Stimulated activated CD4-positive, alpha-beta T cell treated with anti-CD3 and anti-CD28 coated beads, TNF-alpha, amount 100 ng/mL, for 48 hours (primary cell): ENCODE measurements at regions not wholly inside any gene's neighbourhood (a gene's known extent, or its start where the extent isn't known, plus 50 kb on each side); places are given as distances from the start of the nearest gene placed in this dataset.

Experiments
- DNase-seq, 3 donors: peaks; one replicate each; pipeline ENCODE4 v3.0.0-alpha.2; 2020; ENCODE audit warnings: low read depth in 3 of 3

DNA sequence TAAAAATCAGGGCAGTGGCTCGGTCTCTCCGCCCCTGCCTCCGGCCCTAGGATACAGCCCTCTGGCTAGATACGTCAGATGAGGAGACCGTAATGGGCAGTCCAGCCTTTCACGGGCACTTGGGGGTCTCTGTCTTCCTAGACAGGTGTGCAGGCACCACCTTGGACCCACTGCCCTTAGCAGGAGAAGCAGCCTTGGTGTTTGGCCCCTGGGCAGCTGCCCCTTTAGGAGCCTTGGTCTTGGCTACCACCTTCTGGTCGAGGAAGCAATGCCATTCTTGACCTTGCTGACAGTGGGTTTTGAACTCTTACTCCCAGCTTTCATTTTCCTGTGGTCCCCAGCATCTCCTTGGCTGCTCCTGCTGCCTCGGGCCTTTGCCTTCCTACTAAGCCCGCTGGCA is 149.7 kb upstream of the FRMD4B start:
- no peak for DNase-seq

DNA sequence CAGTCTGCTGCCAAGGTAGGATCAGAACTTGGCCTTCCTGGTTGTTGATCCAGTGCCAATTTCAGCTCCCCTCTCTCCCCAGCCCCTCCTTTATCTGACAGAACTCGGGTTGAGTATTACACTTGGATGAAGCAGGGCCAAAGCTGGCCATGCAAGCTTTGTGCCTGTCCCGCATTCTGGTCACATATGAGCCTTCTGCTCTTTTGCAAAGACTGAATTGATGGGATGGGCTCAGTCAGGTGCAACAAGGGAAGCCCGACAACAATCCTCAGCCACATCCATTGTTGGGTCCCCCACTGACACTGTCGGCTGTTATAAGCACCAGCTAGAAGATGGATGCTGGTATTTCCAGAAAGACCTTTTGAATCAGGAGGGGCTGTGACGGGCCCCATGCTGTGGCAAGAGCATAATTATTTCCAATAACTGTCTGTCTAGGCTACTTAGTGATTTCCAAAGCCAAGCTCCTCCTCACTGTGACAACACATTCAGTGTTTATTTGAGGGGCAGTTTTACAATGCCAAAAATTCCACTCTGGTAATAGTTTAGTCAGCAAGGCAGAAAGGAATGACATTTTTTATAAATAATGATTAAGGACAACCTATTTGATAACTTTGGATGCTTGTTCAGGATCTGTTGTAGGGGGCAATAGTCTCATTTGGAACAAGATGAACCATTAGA is 146.8 kb upstream of the FRMD4B start:
- no peak for DNase-seq

DNA sequence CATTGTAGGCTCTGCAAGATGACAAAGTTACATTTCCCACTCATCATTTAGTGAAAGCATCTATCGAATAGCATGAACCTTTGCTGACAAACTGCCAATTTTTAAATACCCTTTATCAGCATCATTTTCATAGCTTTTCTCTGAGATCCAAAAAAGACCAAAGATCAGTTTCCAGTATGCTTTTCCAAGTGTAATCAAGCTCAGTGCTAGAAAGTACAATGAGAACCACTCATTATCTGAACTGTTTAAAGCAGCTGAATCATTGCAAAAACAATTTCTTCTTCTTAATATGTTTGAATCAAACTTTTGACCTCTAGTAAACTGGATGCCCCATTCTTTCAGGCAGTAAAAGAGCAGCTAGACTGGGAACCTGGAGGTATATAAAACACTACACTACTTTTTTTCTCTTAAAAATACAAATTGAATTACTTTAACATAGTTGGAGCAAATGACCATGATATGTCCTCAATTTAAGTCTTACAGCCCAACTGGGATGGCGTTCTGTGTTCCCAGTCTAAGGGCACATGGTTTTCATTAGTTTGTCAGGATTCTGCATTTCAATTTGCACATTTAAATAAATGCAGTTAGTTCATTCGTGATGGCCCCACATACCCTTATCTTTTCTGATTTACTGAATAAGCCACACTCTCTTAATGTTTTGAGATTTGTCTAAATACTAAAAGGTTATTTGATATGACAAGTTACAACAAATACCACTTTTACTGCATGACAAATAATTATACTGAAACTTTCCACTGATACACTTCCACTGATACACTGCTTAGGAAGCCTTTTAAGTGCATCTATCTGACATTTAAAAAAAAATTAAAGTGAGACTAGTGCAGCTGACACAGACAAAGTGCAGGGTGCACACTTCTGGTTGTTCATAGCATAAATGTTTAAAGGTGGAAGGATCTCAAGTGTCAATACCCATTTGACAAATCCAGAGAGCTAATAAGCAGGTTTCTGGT is 146.0 kb upstream of the FRMD4B start:
- DNase-seq: no peak

DNA sequence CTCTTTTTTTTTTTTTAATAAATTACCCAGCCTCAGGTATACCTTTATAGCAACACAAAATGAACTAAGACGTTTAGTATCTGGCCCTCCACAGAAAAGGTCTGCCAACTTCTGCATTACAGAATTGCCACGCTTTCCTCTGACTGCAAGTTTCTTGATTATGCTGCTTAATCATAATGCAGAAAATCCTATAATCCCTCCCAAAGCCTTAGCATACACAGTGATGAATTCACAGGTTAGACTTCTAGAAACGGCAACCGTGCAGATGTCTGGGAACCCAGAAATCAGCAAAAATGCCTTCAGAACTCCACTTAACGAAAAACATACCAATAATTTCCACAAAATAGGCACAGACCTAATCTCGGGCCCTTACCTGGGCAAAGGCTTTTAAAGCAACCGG is 144.7 kb upstream of the FRMD4B start:
- no peak for DNase-seq

DNA sequence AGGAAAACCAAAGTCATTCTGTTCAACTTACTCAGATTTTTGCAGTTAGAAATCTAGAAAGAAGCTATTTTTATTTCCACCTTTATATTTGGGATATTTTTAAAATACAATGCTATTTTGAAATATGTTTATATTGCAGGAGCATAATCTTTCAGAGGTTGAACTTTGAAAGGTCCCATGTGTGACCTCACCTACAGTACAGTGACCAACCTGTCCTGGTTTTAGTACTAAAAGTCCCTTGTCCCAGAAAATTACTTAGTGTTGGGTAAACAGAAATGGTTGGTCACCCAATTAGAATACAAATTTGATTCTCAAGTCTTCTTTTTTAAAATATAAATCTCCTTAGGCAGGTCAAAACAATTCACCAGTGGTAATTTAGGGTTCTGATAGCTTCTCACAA is 141.6 kb upstream of the FRMD4B start:
- DNase-seq: no peak

DNA sequence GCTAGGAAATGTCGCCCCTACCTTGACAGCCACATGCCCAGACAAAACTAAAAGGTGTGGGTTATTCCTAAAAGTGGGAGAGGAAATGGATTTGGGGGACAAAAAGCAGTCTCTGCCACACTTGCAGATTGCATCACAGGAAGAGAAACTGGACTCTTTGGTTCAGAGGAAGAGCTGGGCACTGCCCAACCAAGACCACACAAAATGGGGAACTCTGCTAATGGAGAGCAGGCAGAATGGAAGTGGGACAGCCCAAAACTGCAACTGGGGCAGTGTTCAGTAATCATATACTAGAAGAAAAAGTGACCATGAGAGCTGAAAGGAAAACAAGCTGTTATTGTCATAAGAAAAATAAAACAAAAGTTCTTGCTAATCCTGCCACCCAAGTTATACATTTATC is 138.9 kb upstream of the FRMD4B start:
- DNase-seq: no peak

DNA sequence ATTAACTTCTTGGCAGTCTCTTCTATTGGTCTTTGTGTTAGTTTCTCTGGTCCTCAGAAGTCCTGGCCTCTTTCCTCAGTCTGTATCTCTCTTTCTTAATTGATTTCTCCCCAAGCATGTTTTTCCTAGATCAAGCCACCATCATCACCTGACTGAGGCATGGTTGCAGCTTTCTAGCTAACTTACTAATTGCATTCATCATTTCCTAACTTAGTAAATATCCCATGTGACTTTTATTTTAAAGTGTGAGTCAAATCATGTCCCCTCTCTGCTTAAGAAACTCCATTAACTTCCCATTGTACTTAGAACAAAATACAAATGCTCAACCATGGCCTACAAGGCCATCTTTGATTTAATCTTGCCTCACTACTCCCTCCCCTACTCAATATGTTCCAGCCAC is 135.4 kb upstream of the FRMD4B start:
- DNase-seq: no peak

DNA sequence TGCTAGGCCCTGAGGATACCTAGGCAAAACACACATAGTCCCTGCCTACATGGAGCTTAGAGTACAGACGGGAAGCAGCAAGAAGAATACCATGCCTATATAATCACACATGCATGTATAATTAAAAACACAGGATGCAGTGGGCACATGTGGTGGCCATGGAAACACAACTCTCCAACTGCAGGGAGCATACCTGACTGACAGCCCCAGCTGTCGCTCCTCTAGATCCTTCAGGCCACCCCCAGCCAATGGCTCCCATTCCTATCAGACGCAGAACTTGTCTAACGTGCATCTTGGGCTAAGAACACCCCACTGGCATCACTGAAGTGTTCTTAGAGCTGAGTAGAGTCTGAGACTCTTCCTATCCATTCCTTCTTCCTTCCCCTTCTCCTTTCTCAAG is 125.5 kb upstream of the FRMD4B start:
- no peak for DNase-seq

DNA sequence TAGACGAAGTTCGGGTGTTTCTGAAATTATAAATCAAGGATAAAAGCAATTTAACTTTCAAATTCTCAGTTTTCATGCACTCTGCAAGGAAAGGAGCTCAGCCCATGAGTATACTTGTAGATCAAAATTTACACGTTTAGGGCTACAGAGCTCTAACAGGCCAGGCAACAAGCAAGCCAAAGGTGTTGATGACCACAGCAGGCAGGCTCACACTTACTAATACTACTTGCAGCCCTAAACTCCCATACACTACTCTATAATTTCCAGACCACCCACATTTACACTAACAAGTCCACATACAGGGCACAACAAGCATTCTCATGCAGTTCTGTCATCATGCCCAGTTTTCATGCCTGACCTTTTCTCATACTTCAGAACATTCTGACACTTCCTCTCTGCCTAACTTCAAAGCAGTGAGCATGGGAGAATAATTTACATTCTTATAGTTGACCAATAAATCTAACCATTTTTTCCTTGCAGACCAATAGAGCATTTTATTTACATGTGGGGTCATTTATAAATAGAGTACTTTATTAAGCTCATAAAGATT is 124.7 kb upstream of the FRMD4B start:
- no peak for DNase-seq

DNA sequence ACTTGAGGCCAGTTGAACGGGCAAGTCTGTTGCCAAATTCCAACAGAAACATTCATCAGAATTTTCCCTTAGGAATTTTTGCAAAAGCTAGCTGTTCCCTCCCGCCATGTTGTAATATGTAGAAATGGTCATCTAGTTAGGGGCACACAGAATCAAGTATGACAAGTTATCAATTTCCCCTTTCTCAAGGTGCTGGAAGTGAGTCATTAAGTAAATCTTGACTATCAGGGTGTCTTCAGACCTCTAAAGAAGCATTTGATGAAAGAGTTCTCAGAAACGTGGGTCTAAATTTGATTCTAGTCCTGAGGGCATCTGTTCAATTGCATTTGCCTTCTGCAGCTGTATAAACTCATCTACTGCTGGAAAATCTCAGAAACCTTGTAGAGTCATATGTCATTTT is 123.4 kb upstream of the FRMD4B start:
- no peak for DNase-seq

DNA sequence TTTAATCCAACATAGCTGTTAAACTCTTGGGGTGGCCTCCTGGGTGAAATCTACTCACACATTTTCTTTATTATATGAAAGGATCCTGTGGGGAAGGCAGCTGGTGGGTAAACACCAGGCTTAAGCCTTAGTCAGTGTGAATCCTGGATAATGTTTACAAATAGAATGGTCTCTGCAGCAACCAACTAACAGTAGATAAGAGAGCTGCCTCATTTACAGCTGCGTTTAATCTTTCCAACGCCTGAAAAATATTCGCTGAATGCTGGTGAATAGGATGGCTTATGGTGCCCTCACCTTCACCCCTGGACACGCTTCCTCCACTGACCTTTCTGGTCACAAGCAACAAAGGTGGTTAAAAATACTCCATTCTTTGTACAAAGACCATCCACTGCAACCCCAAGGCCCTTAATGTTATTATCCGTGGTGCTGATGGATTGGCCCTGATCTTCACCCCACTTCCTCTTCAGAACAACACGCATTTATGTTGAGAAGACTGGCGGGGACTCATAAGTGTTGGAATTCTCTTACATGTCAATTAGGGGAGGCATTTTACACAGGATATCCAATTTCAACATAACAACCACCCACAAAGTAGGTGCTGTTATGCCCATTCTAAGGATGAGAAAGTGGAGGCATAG is 120.0 kb upstream of the FRMD4B start:
- no peak for DNase-seq

DNA sequence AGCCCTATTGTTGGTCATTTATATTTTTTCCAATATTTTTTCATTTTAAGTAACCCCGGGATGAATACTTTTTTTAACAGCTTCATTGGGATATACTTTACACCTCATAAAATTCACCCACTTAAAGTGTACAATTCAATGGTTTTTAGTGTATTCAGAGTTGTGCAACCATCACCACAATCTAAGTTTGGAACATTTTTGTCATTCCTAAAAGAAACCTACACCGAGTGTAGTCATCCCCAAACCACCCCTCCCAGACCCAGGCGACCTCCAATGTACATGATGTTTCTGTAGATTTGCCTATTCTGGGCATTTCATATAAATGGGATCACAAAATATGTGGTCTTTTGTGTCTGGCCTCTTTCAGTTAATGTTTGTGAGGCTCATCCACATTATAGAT is 118.3 kb upstream of the FRMD4B start:
- DNase-seq: no peak

DNA sequence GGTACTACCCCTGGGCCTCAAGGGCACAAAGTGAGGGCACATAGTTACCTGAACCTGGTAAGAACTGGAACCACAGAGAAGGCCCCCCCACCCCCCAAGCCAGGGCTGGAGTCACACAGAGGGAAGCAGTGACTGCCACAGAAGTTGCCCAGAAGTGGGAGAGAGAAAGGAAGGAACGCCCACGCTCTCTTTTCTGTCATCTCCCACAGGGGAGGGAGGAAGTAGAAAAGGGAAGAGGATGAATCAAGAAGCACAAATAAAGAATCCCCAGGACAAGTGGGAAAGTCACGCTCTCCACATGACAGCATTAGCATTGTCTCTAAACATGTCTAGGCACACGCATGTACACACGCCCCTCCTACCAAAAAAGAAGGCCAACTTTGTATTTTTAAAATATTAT is 114.7 kb upstream of the FRMD4B start:
- DNase-seq: no peak

DNA sequence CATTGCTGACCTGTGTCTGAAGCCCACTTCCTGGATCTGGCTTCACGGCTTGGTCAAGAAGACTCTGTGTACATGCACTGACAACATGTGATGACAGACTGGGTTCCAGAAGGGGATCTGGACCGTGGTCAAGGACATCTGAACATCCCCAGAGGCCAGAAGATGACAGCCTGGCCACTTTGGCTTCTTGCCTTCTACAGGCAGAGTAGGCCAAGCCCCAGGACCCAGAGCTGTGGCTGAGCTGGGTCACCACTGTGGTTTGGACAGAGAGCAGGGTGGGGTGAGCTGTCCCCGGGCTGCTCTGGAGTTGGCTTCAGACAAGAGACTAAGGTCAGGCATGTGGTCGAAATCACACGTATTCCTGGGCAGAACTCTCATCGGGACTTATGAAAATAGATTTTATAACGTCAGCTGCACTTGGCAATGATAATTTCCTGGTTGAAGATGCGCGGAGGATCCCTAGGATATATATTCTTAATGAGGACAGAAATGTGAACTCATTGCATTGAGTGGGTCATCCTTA is 114.1 kb upstream of the FRMD4B start:
- DNase-seq: no peak

DNA sequence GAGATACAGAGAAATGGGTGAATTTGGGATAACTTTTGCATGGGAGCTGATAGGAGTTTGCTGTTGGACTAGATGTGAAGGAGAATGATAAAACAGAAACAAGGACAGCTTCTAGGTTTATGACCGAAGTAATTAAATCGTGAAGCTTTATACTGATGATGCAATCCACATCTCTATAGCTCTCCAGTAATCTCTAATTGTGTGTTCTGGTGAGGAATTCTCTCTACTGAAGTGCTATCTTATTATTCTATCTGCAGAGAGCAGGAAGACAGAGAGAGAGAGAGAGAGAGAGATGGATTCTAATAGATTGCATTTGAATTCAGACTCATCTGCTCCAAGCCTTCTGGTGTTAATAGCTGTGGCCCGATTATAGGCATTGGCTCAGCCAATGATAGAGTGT is 113.5 kb upstream of the FRMD4B start:
- DNase-seq: no peak

DNA sequence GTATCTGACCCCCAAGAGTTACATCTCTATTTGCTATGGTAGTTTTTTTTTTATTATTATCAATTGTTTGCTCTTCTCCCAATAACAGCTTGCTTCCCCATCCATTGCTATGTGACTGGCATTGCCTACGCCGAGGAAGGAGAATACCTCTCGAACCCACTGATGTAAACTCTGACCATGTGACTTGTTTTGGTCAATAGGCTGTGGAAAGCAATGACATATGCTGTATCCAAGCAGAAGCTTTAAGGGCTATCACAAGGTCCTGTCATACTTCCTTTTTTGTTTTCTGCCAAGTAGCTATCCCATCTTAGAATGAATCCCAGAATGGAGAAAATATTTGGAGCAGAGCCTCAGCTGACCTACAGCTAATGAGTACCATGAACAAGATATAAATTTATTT is 111.0 kb upstream of the FRMD4B start:
- no peak for DNase-seq

DNA sequence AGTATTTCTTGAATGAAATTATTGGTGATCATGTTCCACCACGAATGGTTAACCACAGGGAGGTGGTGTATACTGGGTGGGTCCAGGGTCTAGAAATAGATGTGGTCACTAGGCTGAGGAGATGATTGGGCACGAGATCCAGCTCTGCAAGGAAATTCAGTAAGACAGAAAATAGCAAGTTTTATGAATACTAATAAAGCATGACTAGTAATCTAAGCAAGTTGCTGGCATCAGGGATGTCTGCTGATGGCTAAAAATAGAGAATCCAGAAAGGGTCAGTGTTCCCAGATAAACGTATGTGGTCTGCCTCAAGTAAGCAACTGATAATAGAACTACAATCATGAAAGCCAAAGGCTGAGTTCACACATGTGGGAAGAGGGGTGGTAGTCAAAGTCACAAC is 108.3 kb upstream of the FRMD4B start:
- no peak for DNase-seq

DNA sequence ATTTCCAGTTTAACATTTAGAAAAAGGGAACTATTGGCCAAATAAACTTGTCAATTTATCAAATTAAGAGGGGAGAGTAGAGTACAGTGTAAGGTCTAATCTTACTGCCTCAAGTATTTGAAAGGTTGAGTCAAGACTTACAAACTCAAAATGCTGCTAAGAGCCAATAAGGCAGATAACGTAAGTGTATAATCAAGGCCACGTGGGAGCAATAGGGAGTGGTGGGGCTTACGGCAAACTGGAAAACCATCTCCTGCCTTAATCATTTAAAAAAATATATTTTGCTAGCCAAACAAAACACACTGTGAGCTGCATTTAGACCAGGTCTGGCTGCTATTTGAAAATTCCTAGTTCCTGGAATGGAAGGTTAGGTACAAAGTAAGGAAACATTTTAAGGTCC is 107.3 kb upstream of the FRMD4B start:
- no peak for DNase-seq

DNA sequence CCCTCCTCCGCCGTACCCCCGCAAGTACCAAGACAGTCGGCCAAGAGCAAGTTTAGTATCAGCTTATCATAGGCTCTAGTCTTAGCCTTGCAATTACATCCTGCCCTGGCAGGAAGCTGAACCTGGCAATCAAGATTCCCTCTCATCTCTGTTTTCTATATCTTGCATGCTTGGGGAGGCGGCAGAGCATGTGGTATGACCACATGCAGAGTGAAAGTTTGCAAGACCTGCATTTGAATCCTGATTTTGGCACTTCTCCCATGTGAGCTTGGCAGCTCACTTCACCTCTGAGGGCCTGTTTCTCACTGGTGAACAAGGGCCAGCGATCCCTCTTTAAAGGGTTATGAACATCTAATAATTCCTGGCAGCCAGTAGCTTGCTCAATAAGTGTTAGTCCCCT is 106.1 kb upstream of the FRMD4B start:
- no peak for DNase-seq

DNA sequence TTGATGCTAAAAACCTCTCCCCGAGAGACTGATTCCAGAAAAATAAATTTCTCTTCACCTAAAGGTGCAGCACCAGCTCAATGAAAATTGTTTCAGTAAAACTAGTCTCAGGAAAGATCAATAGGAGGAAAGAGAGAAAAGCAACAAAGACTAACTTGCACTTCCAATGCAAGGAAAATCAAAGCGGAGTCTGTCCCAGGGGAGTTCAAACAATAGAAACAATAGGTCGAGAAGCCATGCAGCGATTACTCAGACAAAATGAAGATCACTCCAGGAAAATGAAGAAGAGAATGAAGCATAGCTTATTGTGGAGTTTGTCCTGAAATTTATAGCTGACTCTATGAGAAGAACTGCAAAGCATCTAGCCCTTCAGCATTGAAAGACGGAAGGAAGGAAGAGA is 105.1 kb upstream of the FRMD4B start:
- DNase-seq: no peak

DNA sequence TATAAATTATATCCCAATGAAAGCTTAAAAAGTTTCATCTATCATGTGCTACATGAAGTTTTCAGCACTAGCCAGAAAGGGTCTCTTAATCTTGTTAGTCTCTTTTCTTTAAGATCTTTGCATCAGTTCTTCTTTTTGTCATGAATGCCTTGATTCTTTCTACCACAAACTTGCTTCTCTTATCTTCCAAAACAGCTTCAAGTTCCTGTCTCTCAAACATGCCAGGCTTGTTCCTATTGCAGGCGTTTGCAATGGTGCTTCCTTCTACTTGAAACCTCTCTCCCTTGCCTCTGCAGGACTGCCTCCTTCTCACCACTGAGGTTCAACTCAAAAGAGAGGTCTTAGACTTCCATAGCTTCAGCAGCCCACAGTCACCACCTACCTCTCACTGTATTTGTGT is 104.3 kb upstream of the FRMD4B start:
- DNase-seq: no peak

DNA sequence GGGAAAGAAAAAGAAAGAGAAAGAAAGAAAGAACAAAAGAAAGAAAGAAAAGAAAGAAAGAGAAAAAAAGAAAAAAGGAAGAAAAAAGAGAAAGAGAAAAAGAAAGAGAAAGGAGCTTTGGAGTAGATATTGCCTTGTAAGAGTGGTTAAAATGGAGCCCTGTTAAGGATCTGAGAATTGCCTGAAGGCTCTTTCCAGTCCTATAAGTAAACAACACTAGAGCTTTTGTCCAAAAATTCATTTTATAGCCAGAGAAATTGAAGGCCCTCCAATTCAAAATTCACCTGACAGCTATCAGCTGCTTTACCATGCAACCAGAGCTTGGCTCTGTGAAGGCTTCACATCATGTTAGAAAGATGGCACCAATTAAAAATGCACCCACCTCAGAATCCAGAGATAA is 102.1 kb upstream of the FRMD4B start:
- no peak for DNase-seq
